Epithelial cell of prostate (primary cell): ENCODE measurements at regions not wholly inside any gene's neighbourhood (a gene's known extent, or its start where the extent isn't known, plus 50 kb on each side); places are given as distances from the start of the nearest gene placed in this dataset.
A peak's percentile ranks its signal among the peaks of the same experiment; 100 is the strongest.

ENCODE experiments used
- DNase-seq: peaks from one replicate; pipeline ENCODE4 v3.0.0-alpha.2; 2011; ENCODE audit warnings: low read depth, low spot score
- H3K27ac ChIP-seq: fragments of 450-650 bp; 2 replicates; pipeline ENCODE4 v1.5.1; 2017; ENCODE audit warnings: mild to moderate bottlenecking

DNA sequence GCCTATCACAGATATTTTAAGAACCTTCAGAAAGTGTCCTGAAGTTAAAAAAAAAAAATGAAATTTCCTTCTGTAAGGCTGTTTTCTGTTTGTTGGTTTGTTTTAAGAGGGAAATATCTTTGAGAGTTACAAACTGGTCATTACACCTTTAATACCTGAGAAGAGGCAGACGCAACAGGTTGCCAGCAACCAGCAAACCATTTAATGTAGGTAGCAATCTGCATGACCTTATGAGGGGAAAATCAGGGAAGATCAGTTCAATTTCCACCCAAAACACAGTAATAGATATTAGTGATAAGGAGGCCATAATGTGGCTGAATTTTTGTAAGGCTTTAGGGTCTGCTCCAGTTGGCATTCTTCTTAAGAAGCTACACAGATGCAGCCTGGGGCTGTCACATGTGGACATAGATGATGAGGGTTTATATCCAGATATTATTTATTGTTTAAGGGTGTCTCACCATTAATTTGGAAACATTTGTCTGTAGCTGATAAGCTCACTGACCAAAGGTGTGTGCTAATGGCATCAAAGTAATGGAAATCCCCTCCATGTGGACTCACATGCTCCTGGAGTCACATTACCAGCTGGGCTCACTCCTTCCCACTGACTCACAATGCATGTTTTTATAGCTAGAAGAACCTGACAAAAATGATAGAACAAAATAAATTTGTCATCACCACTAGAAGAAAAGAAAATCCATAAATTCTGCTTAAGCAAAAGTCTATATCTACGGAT, 83.5 kb upstream of the DTNA start:
- no peak for DNase-seq
- H3K27ac ChIP-seq, result no peak overlapping the region

DNA sequence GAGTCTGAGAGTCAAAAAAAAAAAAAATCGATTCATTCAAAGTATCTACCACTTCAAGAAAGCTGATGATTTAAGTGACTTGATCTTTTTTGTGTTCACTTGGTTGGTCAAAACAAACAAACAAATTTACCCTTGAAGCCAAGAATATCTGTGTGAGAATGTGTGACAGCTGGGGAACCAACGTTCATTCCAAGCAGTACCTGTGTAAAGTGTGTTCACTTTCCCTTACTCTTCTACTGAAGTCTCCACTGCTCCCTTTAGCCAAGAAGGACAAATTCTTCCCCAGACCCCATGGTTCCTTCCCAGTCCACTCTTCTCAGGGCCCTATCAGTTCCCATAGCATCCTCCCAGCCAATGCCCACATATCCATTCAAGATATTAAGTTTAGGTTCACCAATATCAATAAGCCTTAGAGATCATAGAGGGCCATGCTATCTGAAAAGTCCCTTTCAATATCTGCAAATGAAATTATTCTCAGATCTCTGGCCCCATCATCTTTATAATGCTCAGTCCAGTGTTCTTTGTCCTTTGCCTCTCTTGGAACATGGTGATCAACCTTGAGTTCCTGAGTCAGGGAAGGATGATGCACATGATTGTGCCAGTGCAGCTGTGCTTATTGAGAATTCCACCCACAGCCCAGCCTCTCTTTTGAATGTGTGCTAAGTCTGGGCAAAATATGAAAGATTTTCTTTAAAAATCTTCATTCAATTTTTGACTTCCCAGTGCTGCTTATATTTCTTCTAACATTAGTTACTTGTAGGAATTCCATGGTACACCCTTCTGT, 82.8 kb upstream of the DTNA start:
- no peak for DNase-seq
- H3K27ac ChIP-seq, result no peak overlapping the region

DNA sequence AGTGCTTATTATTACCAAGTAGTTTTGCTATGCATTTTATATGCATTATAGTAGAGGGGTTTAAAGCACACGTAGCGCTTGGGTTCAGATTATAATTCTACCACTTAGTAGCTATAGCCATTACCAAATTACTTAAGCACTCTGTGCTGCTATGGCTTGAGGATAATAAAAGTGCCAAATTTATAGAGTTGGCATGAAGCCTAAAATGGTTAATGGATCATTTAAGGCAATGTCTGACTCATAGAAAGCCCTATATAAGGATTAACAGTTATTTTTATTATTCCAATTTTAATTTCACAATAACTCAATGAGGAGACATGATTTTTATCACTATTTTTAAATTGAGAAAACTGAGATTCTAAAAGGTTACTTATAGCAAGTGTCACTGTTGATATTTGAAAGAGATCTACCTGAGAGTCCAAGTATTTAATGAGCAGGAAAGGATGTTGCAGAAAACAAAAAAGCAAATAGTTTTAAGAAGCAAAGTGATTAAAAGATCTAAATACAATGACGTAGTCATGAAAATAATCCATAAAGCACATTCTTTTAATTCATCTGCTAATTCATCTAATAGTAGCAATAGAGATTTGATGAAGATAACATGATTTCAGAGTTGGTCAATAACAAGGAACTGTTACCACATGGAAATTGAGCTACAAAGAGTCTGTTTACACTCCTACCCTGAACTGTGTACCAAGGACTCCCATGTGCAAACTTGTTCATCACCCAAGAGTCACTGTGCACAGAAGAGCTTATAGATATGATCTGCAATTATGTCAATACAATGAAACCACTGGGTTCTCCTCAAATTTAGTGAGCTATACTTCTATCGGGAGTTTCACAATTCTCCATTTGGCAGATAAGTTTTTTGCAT, 78.8 kb upstream of the DTNA start:
- H3K27ac ChIP-seq, result no peak overlapping the region
- no peak for DNase-seq

DNA sequence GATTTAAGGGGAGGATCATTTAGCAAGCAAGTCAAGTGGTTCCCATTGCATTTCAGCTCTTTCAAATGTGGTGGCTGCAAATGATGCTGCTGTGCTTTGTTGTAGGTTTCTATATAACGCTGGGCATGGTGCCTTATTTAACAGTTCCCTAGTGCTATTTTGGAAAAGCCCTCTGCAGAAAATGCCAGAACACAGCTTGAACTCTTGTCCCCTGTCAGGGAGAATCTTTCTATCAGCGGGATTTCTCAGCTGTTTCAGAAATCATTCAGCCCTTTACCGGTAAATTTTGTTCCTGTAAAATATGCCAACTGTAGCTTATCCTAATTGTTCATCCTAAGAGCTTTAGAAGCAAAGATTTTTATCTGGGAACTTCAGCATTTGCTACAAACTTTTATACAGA, 77.8 kb upstream of the DTNA start:
- DNase-seq, result no peak

DNA sequence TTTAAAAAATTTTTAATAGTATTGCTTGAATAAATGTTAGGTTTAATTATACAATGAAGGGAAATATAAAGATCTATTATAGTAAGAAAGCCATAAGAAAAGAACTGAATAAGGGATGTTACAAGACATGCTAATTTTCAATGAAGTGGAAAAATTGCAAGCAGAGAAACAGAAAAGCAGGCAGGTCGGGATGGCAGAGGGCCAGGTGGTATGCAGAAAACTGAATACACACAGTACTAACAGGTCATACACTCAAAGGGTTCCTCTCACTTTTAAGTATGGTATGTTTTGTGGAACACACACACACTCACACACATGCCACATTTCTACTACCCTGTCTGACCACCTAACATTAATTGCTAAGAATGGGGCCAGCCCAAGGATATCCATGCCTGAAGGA, 76.7 kb upstream of the DTNA start:
- DNase-seq, result no peak
- no peak overlapping the region for H3K27ac ChIP-seq

More for the DNA sequence above, 77.8 kb upstream of the DTNA start:
- no peak overlapping the region for H3K27ac ChIP-seq

DNA sequence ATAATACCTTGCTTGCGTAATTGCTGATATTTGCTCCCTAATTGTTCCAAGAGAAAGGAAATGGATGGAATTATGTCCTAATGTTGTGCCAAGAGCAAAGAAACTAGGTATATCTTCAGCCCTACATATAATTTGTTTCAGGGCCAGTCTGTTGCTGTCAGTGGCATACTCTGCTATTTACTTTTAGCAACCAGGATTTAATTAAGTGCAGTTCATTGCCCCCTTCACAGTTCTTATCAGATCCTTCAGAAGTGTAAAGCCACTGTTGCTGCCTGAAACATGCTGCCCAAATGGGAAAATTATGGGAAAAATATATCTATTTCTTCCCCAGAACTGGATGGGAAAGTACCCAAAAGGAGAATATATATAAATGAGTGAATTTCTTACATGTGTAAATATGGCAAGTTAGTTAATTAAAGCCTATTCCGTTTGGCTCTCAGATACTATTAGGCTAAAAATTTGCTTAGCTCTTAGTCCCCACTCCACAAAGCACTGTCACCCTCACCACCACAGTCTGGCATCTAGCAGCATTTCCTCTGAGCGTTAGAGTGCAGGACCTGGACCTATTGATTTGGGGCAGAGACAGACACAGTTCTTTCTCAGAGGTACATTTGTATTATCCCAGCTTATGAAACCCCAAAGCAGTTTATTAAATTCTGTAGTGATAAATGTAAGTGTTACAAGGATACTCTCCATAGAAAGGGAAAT, 72.8 kb upstream of the DTNA start:
- no peak for DNase-seq

DNA sequence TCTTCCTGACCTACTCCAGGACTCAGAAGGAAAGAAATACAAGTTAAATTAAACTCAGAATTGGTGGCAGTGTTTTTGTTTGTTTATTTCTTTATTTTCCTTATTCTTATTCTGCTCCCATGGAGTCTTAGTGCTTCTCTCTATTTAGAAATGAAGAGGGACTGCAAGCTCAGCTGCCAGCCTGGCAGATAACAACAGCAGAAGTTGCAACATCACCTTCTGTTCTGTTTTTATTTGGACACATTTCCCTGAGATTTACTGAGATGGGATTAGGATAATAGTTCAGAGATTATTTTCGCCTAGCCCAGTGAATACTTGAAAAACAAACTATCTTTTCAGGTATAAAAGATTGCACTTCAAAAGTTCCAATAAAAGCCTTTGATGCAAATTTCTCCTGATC, 70.4 kb upstream of the DTNA start:
- H3K27ac ChIP-seq, result no peak overlapping the region
- no peak for DNase-seq

More for the DNA sequence above, 72.8 kb upstream of the DTNA start:
- no peak overlapping the region for H3K27ac ChIP-seq

DNA sequence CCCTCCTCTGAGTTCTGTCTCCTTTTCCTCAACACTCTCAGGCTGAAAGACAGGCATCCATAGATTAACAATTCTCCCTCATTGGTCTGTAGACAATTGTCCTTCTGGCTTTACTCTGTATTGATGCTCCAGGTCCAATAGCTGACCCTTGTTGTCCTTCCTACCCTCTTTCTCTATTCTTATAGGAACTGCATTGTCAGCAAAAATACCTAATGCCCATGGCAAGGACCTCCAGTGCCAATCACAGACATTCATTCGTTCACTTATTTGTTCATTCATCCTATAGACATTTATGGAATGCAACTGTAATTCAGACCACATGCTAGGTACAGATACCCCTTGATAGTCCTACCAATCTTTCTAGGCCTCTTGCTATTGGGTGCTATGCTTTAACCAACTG, 69.8 kb upstream of the DTNA start:
- no peak for DNase-seq
- H3K27ac ChIP-seq, result no peak overlapping the region

DNA sequence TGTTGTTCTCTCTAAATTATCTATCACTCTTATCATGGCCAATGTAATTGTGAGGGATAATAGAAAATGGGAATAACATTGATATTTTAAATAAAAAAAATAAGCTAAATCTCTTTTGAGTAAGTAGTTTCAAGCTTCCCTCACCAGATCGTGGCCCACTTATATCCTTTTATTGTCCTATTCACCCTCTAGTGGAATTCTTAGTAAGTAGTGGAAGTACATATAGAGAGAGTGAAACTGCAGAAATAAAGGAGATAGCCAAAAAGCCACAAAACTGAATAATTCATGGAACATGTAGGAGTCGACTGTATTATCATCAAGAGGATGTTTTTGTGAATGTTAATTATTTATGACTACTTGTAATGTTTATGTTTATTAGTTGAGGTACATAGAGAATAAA, 66.1 kb upstream of the DTNA start:
- DNase-seq, result no peak
- no peak overlapping the region for H3K27ac ChIP-seq

DNA sequence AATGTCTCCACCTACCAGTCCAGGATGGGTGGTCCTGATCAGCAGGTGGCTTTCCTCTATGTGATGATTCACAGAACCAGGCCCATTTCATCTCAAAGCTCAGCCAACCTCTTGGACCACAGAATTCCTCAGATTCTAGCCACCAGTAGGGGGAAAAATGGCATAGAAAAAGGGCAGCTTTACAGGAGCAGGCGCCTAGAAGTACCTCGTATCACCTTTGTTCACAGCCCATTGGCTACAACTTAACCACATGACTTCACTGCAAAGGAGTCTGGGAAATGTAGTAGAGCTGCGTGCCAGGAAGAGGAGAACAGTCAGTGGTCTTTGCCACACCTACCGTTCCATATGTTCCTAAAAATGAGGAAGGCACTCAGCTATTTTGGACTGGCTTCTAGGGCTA, 62.8 kb upstream of the DTNA start:
- no peak overlapping the region for H3K27ac ChIP-seq
- no peak for DNase-seq

DNA sequence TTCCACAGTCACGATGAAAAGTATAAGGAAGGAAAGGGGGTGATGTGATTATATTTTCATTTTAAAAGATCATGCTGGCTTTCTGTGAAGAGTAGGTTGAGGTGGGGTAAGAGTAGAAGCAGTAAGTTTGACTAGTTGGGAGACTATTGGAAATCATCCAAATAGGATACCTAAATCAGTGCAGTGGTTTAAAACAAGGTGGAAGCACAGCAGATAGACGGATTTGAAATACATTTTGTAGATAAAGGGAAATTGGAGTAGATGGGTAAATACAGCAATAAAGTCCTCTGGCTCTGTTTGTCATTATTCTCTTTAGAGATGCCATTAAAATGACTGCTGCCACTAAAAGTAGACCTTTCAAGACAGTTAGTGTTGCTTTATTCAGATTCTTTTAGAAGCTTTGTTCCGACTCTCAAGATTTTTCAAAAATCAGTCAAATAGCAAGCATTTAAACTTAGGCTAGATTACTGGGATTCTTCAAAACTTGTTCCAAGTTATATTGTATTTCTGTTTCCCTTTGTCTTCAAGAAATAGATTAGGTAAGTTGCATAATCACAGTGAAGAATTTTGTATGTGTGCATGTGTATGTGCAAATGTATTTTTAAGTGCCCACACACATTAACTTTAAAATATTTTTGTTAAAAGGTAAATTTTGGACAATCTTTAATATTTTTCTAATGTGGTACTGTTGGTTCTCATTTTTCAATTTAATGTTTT, 61.7 kb upstream of the DTNA start:
- DNase-seq, result no peak
- H3K27ac ChIP-seq, result no peak overlapping the region

DNA sequence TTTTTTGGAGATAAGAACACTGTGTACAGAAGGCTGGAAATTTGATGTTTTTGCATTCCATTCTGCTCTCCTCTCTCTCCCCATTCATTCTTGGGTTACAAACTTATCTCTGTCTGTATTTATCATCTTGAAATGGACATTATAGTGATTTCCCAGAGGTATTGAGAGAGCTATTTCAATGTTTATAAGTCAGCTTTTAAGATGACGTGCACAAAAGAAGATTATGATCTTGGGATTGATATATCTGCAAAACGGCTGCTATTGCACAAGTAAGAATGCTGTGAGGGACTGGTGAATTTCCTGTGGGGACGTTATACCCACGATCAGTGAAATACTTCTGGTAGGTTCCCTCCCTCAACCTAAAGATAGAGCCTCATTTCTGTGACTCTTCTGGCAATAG, 61.0 kb upstream of the DTNA start:
- H3K27ac ChIP-seq, result no peak overlapping the region
- no peak for DNase-seq

DNA sequence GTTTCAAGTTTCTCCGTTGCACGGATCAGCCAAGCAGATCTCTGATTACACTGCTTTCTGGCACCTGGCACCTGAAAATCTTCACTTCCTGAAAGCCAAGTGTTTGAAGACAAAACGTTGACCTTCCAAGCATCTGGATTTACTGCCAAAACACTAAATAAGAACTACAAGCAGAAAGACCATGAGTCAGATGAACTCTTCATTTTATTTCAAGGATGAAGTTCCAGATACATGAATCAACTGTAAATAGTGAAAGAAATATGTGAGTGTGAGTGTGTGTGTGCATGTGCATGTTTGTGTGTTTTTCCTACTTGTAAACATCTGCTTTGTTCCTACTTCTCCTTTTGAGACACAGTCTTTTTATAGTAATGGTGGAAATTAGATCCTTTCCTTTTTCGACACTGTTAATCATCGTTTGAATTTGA, 60.0 kb upstream of the DTNA start:
- H3K27ac ChIP-seq, result no peak overlapping the region
- DNase-seq, result peak; percentile 16

DNA sequence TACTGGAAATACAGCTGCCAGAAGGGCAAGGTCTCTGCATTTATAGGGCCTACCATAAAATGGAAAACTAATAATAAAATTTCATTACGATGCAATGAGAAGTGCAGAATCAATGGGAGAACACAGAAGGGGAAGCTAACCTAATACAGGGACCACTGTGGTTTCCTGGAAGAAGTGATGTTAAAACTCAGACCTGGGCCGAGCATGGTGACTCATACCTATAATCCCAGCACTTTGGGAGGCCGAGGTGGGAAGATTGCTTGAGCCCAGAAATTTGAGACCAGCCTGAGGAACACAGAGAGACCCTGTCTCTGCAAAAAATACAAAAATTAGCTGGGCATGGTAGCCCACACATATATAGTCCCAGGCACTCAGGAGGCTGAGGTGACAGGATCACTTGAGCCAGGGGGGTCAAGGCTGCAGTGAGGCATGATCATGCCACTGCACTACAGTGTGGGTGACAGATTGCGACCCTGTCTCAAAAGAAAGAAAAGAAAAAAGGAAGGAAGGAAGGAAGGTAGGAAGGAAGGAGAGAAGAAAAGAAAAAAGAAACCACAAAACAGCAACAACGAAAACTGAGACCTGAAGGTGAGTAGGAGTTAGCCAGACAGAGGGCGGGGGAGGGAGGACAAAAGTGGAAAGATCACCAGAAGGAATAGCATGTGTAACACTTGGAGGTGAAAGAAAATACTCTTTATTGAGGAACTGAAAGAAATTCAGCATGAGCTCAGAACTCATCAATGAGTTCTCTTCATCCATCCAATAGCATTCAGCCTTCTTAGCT, 58.3 kb upstream of the DTNA start:
- no peak overlapping the region for H3K27ac ChIP-seq
- DNase-seq, result no peak

DNA sequence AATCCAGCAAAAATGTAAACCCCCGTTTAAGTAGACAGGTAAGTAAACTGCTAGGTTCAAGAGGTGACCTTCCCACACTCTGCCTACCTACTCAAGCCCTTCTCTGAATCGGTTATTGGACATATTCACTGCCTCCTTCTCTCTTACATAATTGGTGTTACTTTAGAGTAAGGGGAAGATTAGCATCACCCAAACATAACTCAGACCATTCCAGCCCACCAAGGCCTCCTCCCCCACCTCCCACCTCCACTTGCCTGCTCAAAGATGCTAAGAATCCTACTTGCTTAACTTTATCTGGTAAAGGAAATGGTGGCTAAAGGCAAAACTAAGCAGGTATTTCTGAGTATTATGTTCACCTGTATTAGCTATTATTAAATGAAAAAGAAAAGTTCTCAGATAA, 55.0 kb upstream of the DTNA start:
- H3K27ac ChIP-seq, result no peak overlapping the region
- DNase-seq, result no peak

DNA sequence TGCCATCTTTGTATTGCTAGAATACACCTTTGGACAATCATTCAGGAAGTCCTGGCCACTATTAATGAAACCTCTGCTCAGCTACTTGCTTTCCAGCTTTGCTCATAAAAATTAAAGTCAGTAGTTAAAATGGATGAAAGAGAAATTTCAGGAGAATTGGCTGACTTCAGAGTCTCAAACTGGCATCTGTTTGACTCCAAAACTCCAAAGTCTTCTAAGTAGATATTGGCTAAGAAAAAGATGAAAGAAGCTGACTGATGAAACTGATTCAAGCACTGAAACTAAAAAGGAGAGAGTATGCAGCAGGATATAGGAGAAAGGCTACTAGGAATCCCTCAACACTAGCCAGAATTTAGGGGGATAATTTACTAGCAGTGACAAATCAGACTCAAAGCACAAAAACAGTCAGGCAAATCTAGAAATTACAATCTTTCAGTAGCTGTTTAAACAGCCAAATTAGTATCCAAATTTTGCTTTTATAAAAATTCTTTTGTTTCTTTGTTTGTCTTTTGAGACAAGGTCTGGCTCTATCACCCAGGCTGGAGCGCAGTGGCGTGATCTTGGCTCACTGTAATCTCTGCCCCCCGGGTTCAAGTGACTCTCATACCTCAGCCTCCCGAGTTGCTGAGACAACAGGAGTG, 52.1 kb upstream of the DTNA start:
- H3K27ac ChIP-seq, result no peak overlapping the region
- DNase-seq, result no peak

DNA sequence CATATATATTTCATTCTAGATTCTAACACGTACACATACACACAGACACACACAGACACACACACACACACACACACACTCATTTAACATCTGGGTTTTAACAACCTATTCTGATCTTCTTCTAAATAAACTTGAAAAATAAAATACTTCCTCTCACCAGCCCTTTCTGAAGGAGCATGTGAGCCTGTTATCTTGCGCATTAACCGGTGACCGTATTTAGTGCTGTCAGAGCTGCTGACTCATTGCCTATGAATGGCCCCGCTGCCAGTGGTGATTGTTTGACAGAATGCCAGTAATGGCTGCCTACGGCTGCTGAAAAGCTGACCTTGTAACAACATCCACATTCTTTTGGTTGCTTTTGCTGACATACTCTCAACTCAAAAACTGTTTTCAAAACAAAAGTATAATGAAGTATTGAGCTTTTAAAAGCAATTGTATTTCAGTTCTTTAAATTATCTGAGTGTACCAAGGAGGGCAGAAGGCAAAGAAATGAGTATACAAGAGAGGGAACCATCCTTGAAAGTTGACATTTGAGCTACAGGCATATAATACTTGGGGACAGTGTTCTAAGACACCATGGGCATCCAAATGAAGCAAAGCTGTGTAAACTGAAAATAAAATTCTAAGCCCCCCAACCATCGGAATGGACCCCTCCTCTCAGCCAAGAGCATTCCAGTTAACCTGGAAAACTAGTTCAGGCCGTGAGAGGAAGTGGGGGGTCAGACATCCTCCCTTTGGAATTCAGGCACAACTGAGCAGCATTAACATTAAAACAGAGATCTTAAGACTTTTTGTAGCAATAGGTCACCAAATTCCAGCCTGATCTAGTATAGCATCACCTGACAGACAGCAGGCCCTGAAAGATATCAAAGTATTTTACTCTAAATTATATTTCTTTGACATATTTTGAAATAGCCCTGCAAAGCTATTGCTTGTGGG, 50.2 kb upstream of the DTNA start:
- DNase-seq, result peak; percentile 57
- H3K27ac ChIP-seq, result no peak overlapping the region
